Right lobe of liver (tissue), 4 donors: ENCODE measurements at regions not wholly inside any gene's neighbourhood (a gene's known extent, or its start where the extent isn't known, plus 50 kb on each side); places are given as distances from the start of the nearest gene placed in this dataset.

ENCODE experiments used
- POLR2A ChIP-seq: fragments of 450-650 bp; IDR thresholded peaks from one replicate; pipeline ENCODE4 v1.6.1; 2017; ENCODE audit warnings: antibody characterized with exemption, mild to moderate bottlenecking
- TF ChIP-seq, protein P1 (sequence below), 4 donors: fragments of 200-600 bp in 3 of 4; fragments of 450-650 bp in 1 of 4; IDR thresholded peaks; one replicate each; pipeline versions ENCODE4 v1.5.1 to v1.8.0; 2016 to 2022; ENCODE audit warnings: antibody characterized with exemption in 4 of 4, mild to moderate bottlenecking in 2 of 4
- donor health status: DM: no; HTN: no; CAD: no.
- donor health status: DM: no; HTN: no; CAD: no.
- donor health status: DM: no; HTN: yes; CAD: no.

DNA sequence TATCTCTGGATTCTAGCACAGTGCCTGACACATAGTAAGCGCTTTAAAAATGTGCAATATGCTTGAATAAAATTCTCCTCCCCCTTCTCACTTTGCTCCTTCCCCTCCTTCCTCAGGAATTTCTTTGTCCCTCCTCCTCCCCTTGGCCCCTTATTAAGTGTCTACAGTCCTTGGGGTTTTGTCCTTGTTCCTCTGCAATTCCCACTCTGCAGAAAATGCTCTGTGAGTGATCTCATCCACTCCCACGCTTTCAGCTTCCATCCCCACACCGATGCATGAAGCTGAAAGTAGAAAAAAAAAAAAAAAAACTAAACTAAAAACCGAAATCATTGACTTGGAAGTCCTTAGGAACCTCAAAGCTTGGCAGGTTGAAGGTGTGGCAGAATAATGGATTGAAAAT is 273.6 kb downstream of the RRAGC start:
- TF ChIP-seq, protein P1, sequence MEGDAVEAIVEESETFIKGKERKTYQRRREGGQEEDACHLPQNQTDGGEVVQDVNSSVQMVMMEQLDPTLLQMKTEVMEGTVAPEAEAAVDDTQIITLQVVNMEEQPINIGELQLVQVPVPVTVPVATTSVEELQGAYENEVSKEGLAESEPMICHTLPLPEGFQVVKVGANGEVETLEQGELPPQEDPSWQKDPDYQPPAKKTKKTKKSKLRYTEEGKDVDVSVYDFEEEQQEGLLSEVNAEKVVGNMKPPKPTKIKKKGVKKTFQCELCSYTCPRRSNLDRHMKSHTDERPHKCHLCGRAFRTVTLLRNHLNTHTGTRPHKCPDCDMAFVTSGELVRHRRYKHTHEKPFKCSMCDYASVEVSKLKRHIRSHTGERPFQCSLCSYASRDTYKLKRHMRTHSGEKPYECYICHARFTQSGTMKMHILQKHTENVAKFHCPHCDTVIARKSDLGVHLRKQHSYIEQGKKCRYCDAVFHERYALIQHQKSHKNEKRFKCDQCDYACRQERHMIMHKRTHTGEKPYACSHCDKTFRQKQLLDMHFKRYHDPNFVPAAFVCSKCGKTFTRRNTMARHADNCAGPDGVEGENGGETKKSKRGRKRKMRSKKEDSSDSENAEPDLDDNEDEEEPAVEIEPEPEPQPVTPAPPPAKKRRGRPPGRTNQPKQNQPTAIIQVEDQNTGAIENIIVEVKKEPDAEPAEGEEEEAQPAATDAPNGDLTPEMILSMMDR (IDR thresholded peaks at IDR 0.05), result no peak
- TF ChIP-seq POLR2A, result no peak
